Spleen (tissue), 11 donors: ENCODE measurements at regions not wholly inside any gene's neighbourhood (a gene's known extent, or its start where the extent isn't known, plus 50 kb on each side); places are given as distances from the start of the nearest gene placed in this dataset.

Experiments used
- DNase-seq: peaks from one replicate; pipeline ENCODE4 v3.0.0-alpha.2; 2020
- H3K27ac ChIP-seq, 8 donors: fragments of 200-600 bp; sonication (generic) in 7 of 8; 1 replicate in 4 of 8; 2 replicates in 4 of 8; pipeline versions ENCODE4 v1.5.0 to v1.8.0; 2016 to 2021; ENCODE audit warnings: inconsistent platforms in 4 of 8, mild to moderate bottlenecking in 4 of 8, moderate library complexity in 1 of 8
- H3K27me3 ChIP-seq, 7 donors: fragments of 200-600 bp; sonication (generic) in 6 of 7; replicated peaks in 1 of 7; 1 replicate in 4 of 7; 2 replicates in 3 of 7; pipeline versions ENCODE4 v1.5.0 to v1.8.0; 2016 to 2021; ENCODE audit warnings: inconsistent platforms in 3 of 7, mild to moderate bottlenecking in 1 of 7
- H3K36me3 ChIP-seq, 6 donors: fragments of 200-600 bp; sonication (generic) in 5 of 6; 1 replicate in 4 of 6; 2 replicates in 2 of 6; pipeline versions ENCODE4 v1.5.0 to v1.8.0; 2016 to 2021; ENCODE audit warnings: inconsistent platforms in 2 of 6
- H3K4me1 ChIP-seq, 6 donors: fragments of 200-600 bp; sonication (generic) in 5 of 6; 1 replicate in 3 of 6; 2 replicates in 3 of 6; pipeline versions ENCODE4 v1.5.0 to v1.8.0; 2016 to 2021; ENCODE audit warnings: inconsistent platforms in 3 of 6
- H3K4me3 ChIP-seq, 8 donors: fragments of 200-600 bp; sonication (generic) in 7 of 8; 1 replicate in 4 of 8; 2 replicates in 4 of 8; pipeline versions ENCODE4 v1.5.0 to v1.8.0; 2016 to 2021; ENCODE audit warnings: inconsistent platforms in 4 of 8, mild to moderate bottlenecking in 4 of 8, moderate library complexity in 2 of 8
- H3K9me3 ChIP-seq, 8 donors: fragments of 200-600 bp; sonication (generic) in 7 of 8; 1 replicate in 4 of 8; 2 replicates in 4 of 8; pipeline versions ENCODE4 v1.5.0 to v1.8.0; 2016 to 2021; ENCODE audit warnings: inconsistent platforms in 4 of 8
- CTCF ChIP-seq, 11 experiments: fragments of 200-600 bp in 7 of 11; fragments of 450-650 bp in 4 of 11; sonication (generic) in 4 of 11; IDR thresholded peaks in 8 of 11; conservative IDR thresholded peaks in 3 of 11; 1 replicate in 7 of 11; 2 replicates in 4 of 11; pipeline versions ENCODE4 v1.4.0 to v1.8.0; 2016 to 2021; ENCODE audit warnings: antibody characterized with exemption in 11 of 11, inconsistent platforms in 4 of 11, mild to moderate bottlenecking in 1 of 11
- POLR2A ChIP-seq, 3 donors: fragments of 450-650 bp; IDR thresholded peaks; one replicate each; pipeline ENCODE4 v1.5.1; 2017; ENCODE audit warnings: antibody characterized with exemption in 3 of 3, mild to moderate bottlenecking in 1 of 3
- POLR2AphosphoS5 ChIP-seq, 3 donors: sonication (generic); formaldehyde crosslinking; IDR thresholded peaks; one replicate each; pipeline ENCODE4 v1.5.1; 2017; ENCODE audit warnings: antibody characterized with exemption in 3 of 3
- WGBS, 5 donors: extraction: QIAGEN DNeasy Blood & Tissue Kit in 3 of 5; methylation state at CpG; one replicate each; pipeline versions ENCODE4 v1.1.5 to v1.1.7; 2013 to 2018; 5-methylcytosine and 5-hydroxymethylcytosine counted together
- intact Hi-C: fragments of 100-400 bp; cut with DNase I; formaldehyde crosslinking; loops from one replicate; pipeline ENCODE4 v1.15.0; 2023; ENCODE audit warnings: low total_unique reads
- donor health status: healthy with polysubstance abuse.
- donor health status: DM: no; HTN: no; CAD: no; lungs with moderate emphysema.
- donor health status: DM: no; HTN: no; CAD: no.
- donor health status: Bipolar disorder and iron deficiency.
- donor health status: healthy.
- donor health status: DM: no; HTN: no; CAD: no.
- donor health status: DM: yes; HTN: yes; CAD: no.

- 67 to 83% (median 80%) methylated on average over 10 of the region's 10 CpGs for WGBS, 5 donors
- no peak for DNase-seq
- Histone ChIP-seq H3K4me3 (no peak overlapping the region), H3K27ac (peak overlapping the region in 3 of 8 donors; percentile 13 to 38 (median 27)), H3K9me3 (no peaks in the 10 kb centered on the region), H3K4me1 (peaks cover 0 to 17% (median 1%) of the 10 kb centered on the region in 6 donors), H3K27me3 (peaks cover 0 to 16% (median 0%) of the 10 kb centered on the region in 7 donors), H3K36me3 (no peaks in the 10 kb centered on the region)
- TF ChIP-seq POLR2AphosphoS5 (IDR thresholded peaks at IDR 0.05) (no peak), POLR2A (IDR thresholded peaks at IDR 0.05) (no peak), CTCF (IDR thresholded peaks at IDR 0.05 in 8 of 11, conservative IDR thresholded peaks at IDR 0.05 in 3 of 11) (no peak)
- intact Hi-C loops = no loop called here
These were observed 177.4 kb upstream of the CDH5 start for GRCh38 chr16:66188917-66189725.

DNA sequence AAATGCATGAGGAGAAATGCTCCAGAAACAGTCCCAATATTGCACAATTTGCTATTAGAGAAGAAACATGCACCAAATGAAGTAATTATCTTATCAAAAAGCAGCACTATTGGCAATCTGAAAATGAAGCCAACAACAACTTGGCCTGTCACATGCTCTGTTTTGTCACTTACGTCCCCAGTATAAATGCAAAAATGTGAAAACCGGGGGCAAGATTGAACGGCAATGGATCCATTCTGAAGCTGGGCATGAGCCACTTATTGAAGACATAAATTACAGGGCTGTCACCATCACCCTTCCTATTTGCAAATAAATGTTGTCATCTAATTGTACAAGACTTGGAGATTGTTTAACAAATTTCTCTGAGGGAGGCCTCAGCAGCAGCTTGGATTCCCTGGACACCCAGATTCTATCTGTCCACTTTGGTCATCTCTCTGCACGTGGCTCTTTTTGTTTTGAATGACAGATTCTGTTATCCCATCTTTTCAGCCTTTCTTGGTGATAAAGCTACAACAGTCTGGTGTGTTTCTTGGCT lies 180.2 kb upstream of the CDH5 start:
- no peaks in the 10 kb centered on the region for H3K9me3 ChIP-seq
- no peak overlapping the region for H3K4me3 ChIP-seq
- no peak overlapping the region for H3K27ac ChIP-seq
- no peak for DNase-seq
- peaks cover 0 to 16% (median 0%) of the 10 kb centered on the region in 7 donors for H3K27me3 ChIP-seq
- no peak for TF ChIP-seq CTCF (IDR thresholded peaks at IDR 0.05 in 8 of 11, conservative IDR thresholded peaks at IDR 0.05 in 3 of 11)
- no peak for TF ChIP-seq POLR2AphosphoS5 (IDR thresholded peaks at IDR 0.05)
- TF ChIP-seq POLR2A (IDR thresholded peaks at IDR 0.05) = no peak
- intact Hi-C loops = no loop called here
- no peaks in the 10 kb centered on the region for H3K36me3 ChIP-seq
- WGBS, 5 donors = 82 to 89% (median 87%) methylated on average over 4 of the region's 4 CpGs
- H3K4me1 ChIP-seq = peaks cover 0 to 17% (median 1%) of the 10 kb centered on the region in 6 donors

GRCh38 chr16:66182592-66182991 lies 183.9 kb upstream of the CDH5 start:
- intact Hi-C loops = no loop called here
- no peak for TF ChIP-seq CTCF (IDR thresholded peaks at IDR 0.05 in 8 of 11, conservative IDR thresholded peaks at IDR 0.05 in 3 of 11)

GRCh38 chr16:66176731-66177130 lies 189.8 kb upstream of the CDH5 start:
- TF ChIP-seq POLR2AphosphoS5 (IDR thresholded peaks at IDR 0.05) (no peak), CTCF (IDR thresholded peaks at IDR 0.05 in 8 of 11, conservative IDR thresholded peaks at IDR 0.05 in 3 of 11) (no peak), POLR2A (IDR thresholded peaks at IDR 0.05) (no peak)
- Histone ChIP-seq H3K4me3 (no peak overlapping the region), H3K9me3 (peaks cover 0 to 28% (median 24%) of the 10 kb centered on the region in 8 donors), H3K27me3 (no peaks in the 10 kb centered on the region), H3K36me3 (no peaks in the 10 kb centered on the region), H3K27ac (no peak overlapping the region), H3K4me1 (no peaks in the 10 kb centered on the region)
- intact Hi-C loops = no loop called here
- no peak for DNase-seq
- WGBS, 5 donors = 71 to 96% (median 82%) methylated on average over 2 of the region's 2 CpGs

More at GRCh38 chr16:66182592-66182991, 183.9 kb upstream of the CDH5 start:
- Histone ChIP-seq H3K27ac (no peak overlapping the region), H3K4me3 (no peak overlapping the region), H3K27me3 (no peaks in the 10 kb centered on the region), H3K9me3 (peaks cover 0 to 28% (median 24%) of the 10 kb centered on the region in 8 donors), H3K36me3 (no peaks in the 10 kb centered on the region), H3K4me1 (no peaks in the 10 kb centered on the region)
- WGBS, 5 donors = 80 to 90% (median 86%) methylated on average over 3 to 4 of the region's 4 CpGs
- no peak for DNase-seq
